GM12878 (cell line): ENCODE measurements at regions not wholly inside any gene's neighbourhood (a gene's known extent, or its start where the extent isn't known, plus 50 kb on each side); places are given as distances from the start of the nearest gene placed in this dataset.

Experiments used
- ATAC-seq: fragments of 200-7000 bp; cut with Tn5 transposase; 3 replicates; pipeline ENCODE4 v1.9.1; 2020; ENCODE audit warnings: mild to moderate bottlenecking, moderate library complexity
- BruUV-seq: library from RNA; stranded (reverse); fragments of 400-500 nt; replicated peaks from 2 replicates; lab custom pipeline; 2021; lab: Mats Ljungman, UMichigan
- CTCF ChIA-PET: fragments of 300-600 bp; sonication (Branson Sonifier 250); formaldehyde crosslinking; extraction: SDS; loops from one replicate; lab custom pipeline; 2021; ENCODE audit warnings: inconsistent platforms; lab: Yijun Ruan, JAX
- POLR2A ChIA-PET: fragments of 350-600 bp; formaldehyde crosslinking; extraction: SDS; loops from one replicate; lab custom pipeline; 2021; ENCODE audit warnings: inconsistent platforms; lab: Charles Lee
- RAD21 ChIA-PET: fragments of 300-600 bp; sonication (Branson Sonifier 250); formaldehyde crosslinking; loops from one replicate; lab custom pipeline; 2023; ENCODE audit warnings: antibody characterized with exemption; ENCODE audit not compliant: unreplicated experiment; lab: Charles Lee
- SMC1A ChIA-PET: fragments of 300-600 bp; sonication (Branson Sonifier 250); formaldehyde crosslinking; loops from one replicate; lab custom pipeline; 2023; ENCODE audit not compliant: unreplicated experiment, uncharacterized antibody; lab: Charles Lee
- DNase-seq: peaks from one replicate; pipeline ENCODE4 v3.0.0-alpha.2; 2011; ENCODE audit warnings: low read depth, low spot score
- FAIRE-seq: peaks from 3 replicates; lab custom pipeline; 2011; peaks lifted over from hg19 to GRCh38; lab: Jason Lieb, UNC
- H2AFZ ChIP-seq: 2 replicates; pipeline ENCODE4 v1.6.0; 2011; ENCODE audit warnings: low read depth, low read length, control low read depth; ENCODE audit not compliant: control insufficient read depth
- H3K27ac ChIP-seq: 2 replicates; pipeline ENCODE4 v1.5.1; 2011; ENCODE audit warnings: control low read depth; ENCODE audit not compliant: control insufficient read depth, insufficient read depth
- H3K27me3 ChIP-seq, 2 experiments: replicated peaks in 1 of 2; 2 replicates each; pipeline versions ENCODE4 v1.6.0 to v1.6.1; 2011; ENCODE audit warnings: low read length in 1 of 2; ENCODE audit not compliant: control insufficient read depth in 2 of 2, insufficient read depth in 2 of 2
- H3K36me3 ChIP-seq, 2 experiments: 2 replicates each; pipeline ENCODE4 v1.5.1; 2011; ENCODE audit warnings: low read length in 1 of 2; ENCODE audit not compliant: control insufficient read depth in 2 of 2, insufficient read depth in 2 of 2
- H3K4me1 ChIP-seq: 2 replicates; pipeline ENCODE4 v1.6.1; 2011; ENCODE audit warnings: mild to moderate bottlenecking, low read length, moderate library complexity, mixed read lengths; ENCODE audit not compliant: control insufficient read depth, insufficient read depth
- H3K4me2 ChIP-seq: 2 replicates; pipeline ENCODE4 v1.6.0; 2011; ENCODE audit warnings: control low read depth; ENCODE audit not compliant: control insufficient read depth, insufficient read depth
- H3K4me3 ChIP-seq: fragments of 200-600 bp; sonication (generic); 2 replicates; pipeline ENCODE4 v1.5.1; 2016
- H3K79me2 ChIP-seq: 2 replicates; pipeline ENCODE4 v1.6.0; 2011; ENCODE audit warnings: low read length; ENCODE audit not compliant: control insufficient read depth, insufficient read depth
- H3K9ac ChIP-seq: 2 replicates; pipeline ENCODE4 v1.8.0; 2011; ENCODE audit warnings: low read length, control low read depth, mixed read lengths; ENCODE audit not compliant: control insufficient read depth, insufficient read depth
- H3K9me3 ChIP-seq: replicated peaks from 3 replicates; pipeline ENCODE4 v1.5.1; 2011; ENCODE audit warnings: mild to moderate bottlenecking, low read length; ENCODE audit not compliant: control insufficient read depth, insufficient read depth
- H4K20me1 ChIP-seq: 2 replicates; pipeline ENCODE4 v1.6.0; 2011; ENCODE audit not compliant: control insufficient read depth, insufficient read depth
- BHLHE40 ChIP-seq, 2 experiments: fragments of 450-650 bp in 1 of 2; IDR thresholded peaks; 2 replicates each; pipeline ENCODE4 v1.6.1; 2011 to 2017; ENCODE audit warnings: low read depth in 2 of 2, borderline replicate concordance in 1 of 2, improper control_type of control experiment in 1 of 2, low read length in 1 of 2, mild to moderate bottlenecking in 1 of 2
- BMI1 ChIP-seq: fragments of 450-650 bp; IDR thresholded peaks from 2 replicates; pipeline ENCODE4 v1.6.1; 2016; ENCODE audit warnings: mild to moderate bottlenecking, moderate library complexity, borderline replicate concordance
- BRCA1 ChIP-seq: IDR thresholded peaks from 2 replicates; pipeline ENCODE4 v1.6.1; 2011; ENCODE audit warnings: low read depth, low read length, improper control_type of control experiment
- CEBPB ChIP-seq, 2 experiments: fragments of 150-350 bp in 1 of 2; IDR thresholded peaks; 2 replicates each; pipeline ENCODE4 v1.6.1; 2012 to 2014; ENCODE audit warnings: low read depth in 2 of 2, low read length in 2 of 2, borderline replicate concordance in 1 of 2, inconsistent platforms in 1 of 2
- CHD1 ChIP-seq: IDR thresholded peaks from 2 replicates; pipeline ENCODE4 v1.6.1; 2012; ENCODE audit warnings: low read depth, low read length, improper control_type of control experiment
- CHD4 ChIP-seq: fragments of 200-600 bp; sonication (generic); IDR thresholded peaks from 2 replicates; pipeline ENCODE4 v1.6.1; 2016; ENCODE audit warnings: mild to moderate bottlenecking
- ETV6 ChIP-seq, 2 experiments: fragments of 450-650 bp in 1 of 2; IDR thresholded peaks in 1 of 2; conservative IDR thresholded peaks in 1 of 2; 2 replicates each; pipeline ENCODE4 v1.6.1; 2014; ENCODE audit warnings: antibody characterized with exemption in 1 of 2, borderline replicate concordance in 1 of 2, low read depth in 1 of 2, mild to moderate bottlenecking in 1 of 2, moderate library complexity in 1 of 2
- IRF4 ChIP-seq: IDR thresholded peaks from 2 replicates; pipeline ENCODE4 v1.6.1; 2011; ENCODE audit warnings: low read depth, low read length
- KAT2A ChIP-seq: conservative IDR thresholded peaks from 2 replicates; pipeline ENCODE4 v1.6.1; 2011; ENCODE audit warnings: low read depth, low read length; ENCODE audit not compliant: control insufficient read depth
- NFYA ChIP-seq: IDR thresholded peaks from 2 replicates; pipeline ENCODE4 v1.6.1; 2011; ENCODE audit warnings: low read depth, mild to moderate bottlenecking, low read length, improper control_type of control experiment, borderline replicate concordance
- PAX8 ChIP-seq: fragments of 450-650 bp; IDR thresholded peaks from 2 replicates; pipeline ENCODE4 v1.6.1; 2017; ENCODE audit warnings: mild to moderate bottlenecking, moderate library complexity
- POLR2A ChIP-seq: IDR thresholded peaks from 2 replicates; pipeline ENCODE4 v1.6.1; 2011; ENCODE audit warnings: low read depth, mild to moderate bottlenecking, low read length
- POU2F2 ChIP-seq: IDR thresholded peaks from 3 replicates; pipeline ENCODE4 v1.6.1; 2011; ENCODE audit warnings: low read depth, mild to moderate bottlenecking, low read length, borderline replicate concordance
- PRDM15 ChIP-seq: fragments of 450-650 bp; formaldehyde crosslinking; IDR thresholded peaks from 2 replicates; pipeline ENCODE4 v1.4.0; 2020; ENCODE audit warnings: mild to moderate bottlenecking, moderate library complexity
- SIX5 ChIP-seq: IDR thresholded peaks from 2 replicates; pipeline ENCODE4 v1.6.1; 2011; ENCODE audit warnings: mild to moderate bottlenecking, low read depth, low read length, moderate library complexity; ENCODE audit not compliant: severe bottlenecking
- SUZ12 ChIP-seq: fragments of 200-600 bp; sonication (generic); IDR thresholded peaks from one replicate; pipeline ENCODE4 v1.6.1; 2018; ENCODE audit warnings: antibody characterized with exemption, mild to moderate bottlenecking; ENCODE audit not compliant: unreplicated experiment
- WRNIP1 ChIP-seq: IDR thresholded peaks from 2 replicates; pipeline ENCODE4 v1.6.1; 2011; ENCODE audit warnings: low read depth, low read length, improper control_type of control experiment, borderline replicate concordance
- WGBS: methylation state at CpG from one replicate; pipeline ENCODE4 v1.1.6; 2016; ENCODE audit warnings: low lambda C conversion rate; ENCODE audit not compliant: insufficient replicate concordance, insufficient coverage; ENCODE audit errors: missing lambda C conversion rate; 5-methylcytosine and 5-hydroxymethylcytosine counted together
- in situ Hi-C: fragments of 300-500 bp; cut with MboI; formaldehyde crosslinking; loops from 9 replicates; pipeline ENCODE4 v1.14.3; 2018; ENCODE audit warnings: mixed read lengths
- intact Hi-C: fragments of 100-400 bp; cut with micrococcal nuclease; formaldehyde crosslinking; loops from one replicate; pipeline ENCODE4 v1.14.2; 2022; ENCODE audit not compliant: unreplicated experiment
- TF ChIP-seq, protein P1 (sequence below), 3 experiments: IDR thresholded peaks in 2 of 3; conservative IDR thresholded peaks in 1 of 3; 2 replicates each; pipeline ENCODE4 v1.5.1; 2011; ENCODE audit warnings: low read depth in 3 of 3, low read length in 3 of 3, mild to moderate bottlenecking in 3 of 3, control low read depth in 2 of 3, moderate library complexity in 2 of 3, inconsistent platforms in 1 of 3, mixed read lengths in 1 of 3; ENCODE audit not compliant: control insufficient read depth in 2 of 3, insufficient read depth in 1 of 3; ENCODE audit errors: extremely low read depth in 1 of 3

GRCh38 chr6:168828800-168829199 is 387.8 kb downstream of the SMOC2 start (continued):
- TF ChIP-seq NFYA, result no peak
- no peak for TF ChIP-seq WRNIP1
- no peak for TF ChIP-seq BRCA1
- no peak for TF ChIP-seq CEBPB (IDR thresholded peaks at IDR 0.05; ENCODE audit: borderline replicate concordance in 1 of 2, low read depth in 2 of 2, low read length in 2 of 2)
- TF ChIP-seq, all 136 proteins: peak for 0

- SMC1A ChIA-PET, result no interaction called here
- no peak for FAIRE-seq
Observed at GRCh38 chr6:168828035-168828434, 387.1 kb downstream of the SMOC2 start.

More at GRCh38 chr6:168828035-168828434, 387.1 kb downstream of the SMOC2 start:
- WGBS, result 6% methylated on average over 3 of the region's 3 CpGs
- Histone ChIP-seq H3K4me2 (no peak overlapping the region), H3K9ac (no peak overlapping the region), H3K36me3 (no peaks in the 10 kb centered on the region), H2AFZ (no peak overlapping the region), H3K79me2 (no peaks in the 10 kb centered on the region), H3K27ac (no peak overlapping the region), H3K4me1 (no peaks in the 10 kb centered on the region), H3K4me3 (no peak overlapping the region), H3K9me3 (no peaks in the 10 kb centered on the region; the same call in 2 of the 3 replicates), H4K20me1 (no peaks in the 10 kb centered on the region), H3K27me3 (no peaks in the 10 kb centered on the region)
- ChIA-PET CTCF (no interaction called here), POLR2A (no interaction called here), RAD21 (no interaction called here)
- no TSS peak for BruUV-seq
- no peak for TF ChIP-seq KAT2A
- no peak for TF ChIP-seq BMI1
- TF ChIP-seq CHD1, result no peak
- no peak for TF ChIP-seq BHLHE40 (IDR thresholded peaks at IDR 0.05; ENCODE audit: borderline replicate concordance in 1 of 2, low read depth in 2 of 2, low read length in 1 of 2)
- TF ChIP-seq PRDM15, result no peak
- TF ChIP-seq, protein P1, sequence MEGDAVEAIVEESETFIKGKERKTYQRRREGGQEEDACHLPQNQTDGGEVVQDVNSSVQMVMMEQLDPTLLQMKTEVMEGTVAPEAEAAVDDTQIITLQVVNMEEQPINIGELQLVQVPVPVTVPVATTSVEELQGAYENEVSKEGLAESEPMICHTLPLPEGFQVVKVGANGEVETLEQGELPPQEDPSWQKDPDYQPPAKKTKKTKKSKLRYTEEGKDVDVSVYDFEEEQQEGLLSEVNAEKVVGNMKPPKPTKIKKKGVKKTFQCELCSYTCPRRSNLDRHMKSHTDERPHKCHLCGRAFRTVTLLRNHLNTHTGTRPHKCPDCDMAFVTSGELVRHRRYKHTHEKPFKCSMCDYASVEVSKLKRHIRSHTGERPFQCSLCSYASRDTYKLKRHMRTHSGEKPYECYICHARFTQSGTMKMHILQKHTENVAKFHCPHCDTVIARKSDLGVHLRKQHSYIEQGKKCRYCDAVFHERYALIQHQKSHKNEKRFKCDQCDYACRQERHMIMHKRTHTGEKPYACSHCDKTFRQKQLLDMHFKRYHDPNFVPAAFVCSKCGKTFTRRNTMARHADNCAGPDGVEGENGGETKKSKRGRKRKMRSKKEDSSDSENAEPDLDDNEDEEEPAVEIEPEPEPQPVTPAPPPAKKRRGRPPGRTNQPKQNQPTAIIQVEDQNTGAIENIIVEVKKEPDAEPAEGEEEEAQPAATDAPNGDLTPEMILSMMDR (IDR thresholded peaks at IDR 0.05 in 2 of 3, conservative IDR thresholded peaks at IDR 0.05 in 1 of 3; ENCODE audit: control insufficient read depth in 2 of 3, extremely low read depth in 1 of 3, insufficient read depth in 1 of 3, low read depth in 3 of 3, low read length in 3 of 3), result no peak
- TF ChIP-seq POLR2A, result no peak
- TF ChIP-seq CHD4, result no peak
- TF ChIP-seq POU2F2, result no peak
- no peak for TF ChIP-seq CEBPB (IDR thresholded peaks at IDR 0.05; ENCODE audit: borderline replicate concordance in 1 of 2, low read depth in 2 of 2, low read length in 2 of 2)
- no peak for TF ChIP-seq PAX8
- no peak for TF ChIP-seq ETV6 (conservative IDR thresholded peaks at IDR 0.05 in 1 of 2, IDR thresholded peaks at IDR 0.05 in 1 of 2; ENCODE audit: borderline replicate concordance in 1 of 2, low read depth in 1 of 2)
- no peak for TF ChIP-seq SUZ12
- no peak for TF ChIP-seq IRF4
- TF ChIP-seq SIX5, result no peak
- ATAC-seq (no peak), DNase-seq (no peak)
- intact Hi-C loops (no loop called here), in situ Hi-C loops (no loop called here)
